ENCODE measurements at regions not wholly inside any gene's neighbourhood (a gene's known extent, or its start where the extent isn't known, plus 50 kb on each side); places are given as distances from the start of the nearest gene placed in this dataset.

GRCh38 chr13:56773148-56773547 lies 367.6 kb upstream of the PRR20A start:
- intact Hi-C loops (cut with DNase I), result no loop called here
- WGBS, result 84% methylated on average over 4 of the region's 4 CpGs
- no peak overlapping the region for H3K27ac ChIP-seq (replicated peaks in 1 of 4)

GRCh38 chr13:56789527-56789926 lies 351.2 kb upstream of the PRR20A start:
- intact Hi-C loops (cut with DNase I), result no loop called here
- no peaks in the 10 kb centered on the region for H3K27me3 ChIP-seq

More at GRCh38 chr13:56773148-56773547, 367.6 kb upstream of the PRR20A start:
- Histone ChIP-seq H3K4me3 (no peak overlapping the region), H3K27me3 (no peaks in the 10 kb centered on the region), H3K4me1 (no peaks in the 10 kb centered on the region), H3K9me3 (no peaks in the 10 kb centered on the region), H3K36me3 (no peaks in the 10 kb centered on the region)
- DNase-seq (ENCODE audit: extremely low spot score), result no peak
- no peak for TF ChIP-seq POLR2A (IDR thresholded peaks at IDR 0.05; ENCODE audit: low read depth)
- no peak for TF ChIP-seq CTCF (IDR thresholded peaks at IDR 0.05)
- no peak for TF ChIP-seq POLR2AphosphoS5 (IDR thresholded peaks at IDR 0.05)
- TF ChIP-seq EP300 (IDR thresholded peaks at IDR 0.05), result no peak

GRCh38 chr13:56837161-56837560 lies 303.6 kb upstream of the PRR20A start:
- Histone ChIP-seq H3K4me3 (no peak overlapping the region), H3K36me3 (no peaks in the 10 kb centered on the region), H3K4me1 (no peaks in the 10 kb centered on the region), H3K27ac (replicated peaks in 1 of 4) (no peak overlapping the region), H3K27me3 (no peaks in the 10 kb centered on the region), H3K9me3 (peaks cover 0 to 9% (median 3%) of the 10 kb centered on the region in 4 donors)
- intact Hi-C loops (cut with DNase I), result no loop called here
- 85% methylated on average over 2 of the region's 2 CpGs for WGBS
- no peak for TF ChIP-seq POLR2AphosphoS5 (IDR thresholded peaks at IDR 0.05)
- no peak for TF ChIP-seq POLR2A (IDR thresholded peaks at IDR 0.05; ENCODE audit: low read depth)
- TF ChIP-seq CTCF (IDR thresholded peaks at IDR 0.05), result no peak
- no peak for TF ChIP-seq EP300 (IDR thresholded peaks at IDR 0.05)
- no peak for DNase-seq (ENCODE audit: extremely low spot score)

More at GRCh38 chr13:56789527-56789926, 351.2 kb upstream of the PRR20A start:
- Histone ChIP-seq H3K4me1 (no peaks in the 10 kb centered on the region), H3K27ac (replicated peaks in 1 of 4) (no peak overlapping the region), H3K9me3 (no peaks in the 10 kb centered on the region), H3K4me3 (no peak overlapping the region), H3K36me3 (no peaks in the 10 kb centered on the region)
- 46% methylated on average over 2 of the region's 2 CpGs for WGBS
- DNase-seq (ENCODE audit: extremely low spot score), result no peak
- TF ChIP-seq EP300 (IDR thresholded peaks at IDR 0.05) (no peak), CTCF (IDR thresholded peaks at IDR 0.05) (no peak), POLR2A (IDR thresholded peaks at IDR 0.05; ENCODE audit: low read depth) (no peak)

- TF ChIP-seq EP300 (IDR thresholded peaks at IDR 0.05) (no peak), POLR2A (IDR thresholded peaks at IDR 0.05; ENCODE audit: low read depth) (no peak), CTCF (IDR thresholded peaks at IDR 0.05) (no peak), POLR2AphosphoS5 (IDR thresholded peaks at IDR 0.05) (no peak)
- H3K36me3 ChIP-seq, result no peaks in the 10 kb centered on the region
- no peaks in the 10 kb centered on the region for H3K27me3 ChIP-seq
- H3K4me3 ChIP-seq, result no peak overlapping the region
- H3K27ac ChIP-seq (replicated peaks in 1 of 4), result no peak overlapping the region
- DNase-seq (ENCODE audit: extremely low spot score), result no peak
- intact Hi-C loops (cut with DNase I), result no loop called here
- H3K4me1 ChIP-seq, result no peaks in the 10 kb centered on the region
- 88% methylated on average over 2 of the region's 2 CpGs for WGBS
- no peaks in the 10 kb centered on the region for H3K9me3 ChIP-seq
Measured at GRCh38 chr13:56850852-56851251, 289.9 kb upstream of the PRR20A start.

GRCh38 chr13:56861476-56861875 lies 279.2 kb upstream of the PRR20A start:
- Histone ChIP-seq H3K36me3 (no peaks in the 10 kb centered on the region), H3K9me3 (no peaks in the 10 kb centered on the region), H3K27ac (replicated peaks in 1 of 4) (no peak overlapping the region), H3K27me3 (no peaks in the 10 kb centered on the region), H3K4me3 (no peak overlapping the region), H3K4me1 (peaks cover 0 to 26% (median 19%) of the 10 kb centered on the region in 4 donors)
- intact Hi-C loops (cut with DNase I), result no loop called here
- DNase-seq (ENCODE audit: extremely low spot score), result no peak
- TF ChIP-seq EP300 (IDR thresholded peaks at IDR 0.05) (no peak), POLR2A (IDR thresholded peaks at IDR 0.05; ENCODE audit: low read depth) (no peak), POLR2AphosphoS5 (IDR thresholded peaks at IDR 0.05) (no peak), CTCF (IDR thresholded peaks at IDR 0.05) (no peak)
- 43% methylated on average over 2 of the region's 2 CpGs for WGBS

Data from esophagus muscularis mucosa (tissue), 4 donors.